ENCODE measurements at regions not wholly inside any gene's neighbourhood (a gene's known extent, or its start where the extent isn't known, plus 50 kb on each side); places are given as distances from the start of the nearest gene placed in this dataset.

DNA sequence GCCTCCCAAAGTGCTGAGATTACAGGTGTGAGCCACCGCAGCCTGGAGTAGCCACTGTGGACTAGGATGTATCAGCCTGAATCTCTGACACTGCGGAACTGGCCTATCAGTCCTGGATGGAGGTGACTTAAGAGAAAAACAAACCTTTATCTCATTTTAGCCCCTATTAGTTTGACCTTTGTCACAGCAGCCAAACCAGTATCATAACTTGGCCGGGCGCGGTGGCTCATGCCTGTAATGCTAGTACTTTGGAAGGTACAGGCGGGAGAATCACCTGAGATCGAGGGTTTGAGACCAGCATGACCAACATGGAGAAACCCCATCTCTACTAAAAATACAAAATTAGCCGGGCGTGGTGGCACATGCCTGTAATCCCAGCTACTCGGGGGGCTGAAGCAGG is 51.8 kb upstream of the USP7 start:
- Histone ChIP-seq H3K23ac (ENCODE audit: low read depth, low read length) (no peak overlapping the region), H3K79me1 (ENCODE audit: low read depth in 1 of 2, low read length in 2 of 2) (no peaks in the 10 kb centered on the region), H3K4me1 (ENCODE audit: control insufficient read depth, insufficient read depth, low read length) (peaks cover 2% of the 10 kb centered on the region; the same call in 1 of the 2 replicates), H2AK9ac (replicated peaks; ENCODE audit: low read depth, low read length, poor library complexity) (no peak overlapping the region), H4K8ac (ENCODE audit: low read depth in 2 of 2, low read length in 2 of 2) (no peak overlapping the region), H3K4me3 (ENCODE audit: insufficient read depth, low read depth, low read length) (no peak overlapping the region), H3K9ac (ENCODE audit: low read depth, low read length) (no peak overlapping the region), H3K4me2 (ENCODE audit: low read depth, low read length) (no peak overlapping the region), H3K27ac (ENCODE audit: insufficient read depth, low read length) (no peak overlapping the region), H3K9me3 (ENCODE audit: control insufficient read depth, insufficient read depth, low read length) (peaks cover 8% of the 10 kb centered on the region), H2BK15ac (ENCODE audit: low read depth, low read length) (no peak overlapping the region), H4K5ac (ENCODE audit: low read depth, low read length) (no peak overlapping the region), H3K56ac (ENCODE audit: extremely low read depth, insufficient read depth, low read length) (no peak overlapping the region), H4K91ac (ENCODE audit: insufficient read depth, low read depth, low read length) (no peak overlapping the region), H2AK5ac (ENCODE audit: low read depth, low read length) (no peak overlapping the region), H2BK120ac (ENCODE audit: low read depth, low read length) (no peak overlapping the region), H2AFZ (replicated peaks; ENCODE audit: low read length, poor library complexity) (no peak overlapping the region), H4K20me1 (ENCODE audit: insufficient read depth, low read length) (no peaks in the 10 kb centered on the region), H3K9me1 (ENCODE audit: insufficient read depth, low read length) (no peaks in the 10 kb centered on the region), H3K14ac (replicated peaks; ENCODE audit: low read depth, low read length) (no peak overlapping the region), H3K27me3 (ENCODE audit: control insufficient read depth, insufficient read depth, low read length) (0 out of 2 replicates have a peak, but pooled peaks cover 1% of the 10 kb centered on the region), H2BK5ac (ENCODE audit: low read depth, low read length, poor library complexity, severe bottlenecking) (no peak overlapping the region), H3K18ac (ENCODE audit: low read depth, low read length) (no peak overlapping the region), H3K4ac (ENCODE audit: low read depth, low read length) (no peak overlapping the region), H3K36me3 (ENCODE audit: control insufficient read depth, insufficient read depth, low read length) (no peaks in the 10 kb centered on the region), H2BK20ac (ENCODE audit: low read depth, low read length) (no peak overlapping the region)
- intact Hi-C loops (cut with micrococcal nuclease) (no loop called here), dilution Hi-C loops (cut with HindIII; ENCODE audit: low sequenced_read_pairs, unreplicated experiment) (no loop called here), in situ Hi-C loops (cut with MboI; ENCODE audit: low sequenced_read_pairs) (loop anchor here (25.0 kb wide), 2 partner anchors 353 to 1497 kb away; partner anchors contain the start of gene ABAT)
- ATAC-seq (ENCODE audit: low read depth): no peak
- CTCF ChIA-PET: no interaction called here
- POLR2A ChIA-PET (ENCODE audit: unreplicated experiment): no interaction called here
- no CpG with 5 or more reads among the region's 10 CpGs for WGBS, 2 experiments (ENCODE audit: extremely low coverage in 2 of 2, insufficient read length in 1 of 2)
- DNase-seq: no peak
- BruUV-seq (replicated peaks): no TSS peak
- TF ChIP-seq BHLHE40 (IDR thresholded peaks at IDR 0.05; ENCODE audit: low read depth, low read length) (no peak), POLR2A (IDR thresholded peaks at IDR 0.05; ENCODE audit: low read depth, low read length) (no peak), RCOR1 (IDR thresholded peaks at IDR 0.05; ENCODE audit: insufficient replicate concordance, low read length) (no peak), MXI1 (IDR thresholded peaks at IDR 0.05; ENCODE audit: borderline replicate concordance, low read depth, low read length) (no peak), MAZ (IDR thresholded peaks at IDR 0.05; ENCODE audit: borderline replicate concordance, low read depth, low read length) (no peak), CHD1 (IDR thresholded peaks at IDR 0.05; ENCODE audit: low read depth, low read length) (no peak), FOS (IDR thresholded peaks at IDR 0.05; ENCODE audit: low read depth, low read length) (no peak), MAFK (IDR thresholded peaks at IDR 0.05; ENCODE audit: low read depth, low read length) (no peak), SMC3 (IDR thresholded peaks at IDR 0.05; ENCODE audit: low read depth, low read length) (no peak), RFX5 (IDR thresholded peaks at IDR 0.05; ENCODE audit: low read depth, low read length) (no peak), NFE2L2 (IDR thresholded peaks at IDR 0.05; ENCODE audit: low read depth, low read length) (no peak), CEBPB (IDR thresholded peaks at IDR 0.05; ENCODE audit: low read depth, low read length) (no peak), RAD21 (IDR thresholded peaks at IDR 0.05; ENCODE audit: low read length) (no peak)
- TF ChIP-seq, protein P1, sequence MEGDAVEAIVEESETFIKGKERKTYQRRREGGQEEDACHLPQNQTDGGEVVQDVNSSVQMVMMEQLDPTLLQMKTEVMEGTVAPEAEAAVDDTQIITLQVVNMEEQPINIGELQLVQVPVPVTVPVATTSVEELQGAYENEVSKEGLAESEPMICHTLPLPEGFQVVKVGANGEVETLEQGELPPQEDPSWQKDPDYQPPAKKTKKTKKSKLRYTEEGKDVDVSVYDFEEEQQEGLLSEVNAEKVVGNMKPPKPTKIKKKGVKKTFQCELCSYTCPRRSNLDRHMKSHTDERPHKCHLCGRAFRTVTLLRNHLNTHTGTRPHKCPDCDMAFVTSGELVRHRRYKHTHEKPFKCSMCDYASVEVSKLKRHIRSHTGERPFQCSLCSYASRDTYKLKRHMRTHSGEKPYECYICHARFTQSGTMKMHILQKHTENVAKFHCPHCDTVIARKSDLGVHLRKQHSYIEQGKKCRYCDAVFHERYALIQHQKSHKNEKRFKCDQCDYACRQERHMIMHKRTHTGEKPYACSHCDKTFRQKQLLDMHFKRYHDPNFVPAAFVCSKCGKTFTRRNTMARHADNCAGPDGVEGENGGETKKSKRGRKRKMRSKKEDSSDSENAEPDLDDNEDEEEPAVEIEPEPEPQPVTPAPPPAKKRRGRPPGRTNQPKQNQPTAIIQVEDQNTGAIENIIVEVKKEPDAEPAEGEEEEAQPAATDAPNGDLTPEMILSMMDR (conservative IDR thresholded peaks at IDR 0.05; ENCODE audit: low read depth, low read length): no peak
- TF ChIP-seq, protein P2, sequence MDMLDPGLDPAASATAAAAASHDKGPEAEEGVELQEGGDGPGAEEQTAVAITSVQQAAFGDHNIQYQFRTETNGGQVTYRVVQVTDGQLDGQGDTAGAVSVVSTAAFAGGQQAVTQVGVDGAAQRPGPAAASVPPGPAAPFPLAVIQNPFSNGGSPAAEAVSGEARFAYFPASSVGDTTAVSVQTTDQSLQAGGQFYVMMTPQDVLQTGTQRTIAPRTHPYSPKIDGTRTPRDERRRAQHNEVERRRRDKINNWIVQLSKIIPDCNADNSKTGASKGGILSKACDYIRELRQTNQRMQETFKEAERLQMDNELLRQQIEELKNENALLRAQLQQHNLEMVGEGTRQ (IDR thresholded peaks at IDR 0.05; ENCODE audit: low read depth, low read length): no peak
- TF ChIP-seq, protein P3, sequence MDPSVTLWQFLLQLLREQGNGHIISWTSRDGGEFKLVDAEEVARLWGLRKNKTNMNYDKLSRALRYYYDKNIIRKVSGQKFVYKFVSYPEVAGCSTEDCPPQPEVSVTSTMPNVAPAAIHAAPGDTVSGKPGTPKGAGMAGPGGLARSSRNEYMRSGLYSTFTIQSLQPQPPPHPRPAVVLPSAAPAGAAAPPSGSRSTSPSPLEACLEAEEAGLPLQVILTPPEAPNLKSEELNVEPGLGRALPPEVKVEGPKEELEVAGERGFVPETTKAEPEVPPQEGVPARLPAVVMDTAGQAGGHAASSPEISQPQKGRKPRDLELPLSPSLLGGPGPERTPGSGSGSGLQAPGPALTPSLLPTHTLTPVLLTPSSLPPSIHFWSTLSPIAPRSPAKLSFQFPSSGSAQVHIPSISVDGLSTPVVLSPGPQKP (IDR thresholded peaks at IDR 0.05; ENCODE audit: borderline replicate concordance, low read depth, low read length): no peak
